ENCODE measurements at regions not wholly inside any gene's neighbourhood (a gene's known extent, or its start where the extent isn't known, plus 50 kb on each side); places are given as distances from the start of the nearest gene placed in this dataset.

GRCh38 chr1:208597571-208597970 is 353.4 kb upstream of the PLXNA2 start:
- Histone ChIP-seq H3K4me2 (ENCODE audit: low read depth, low read length) (no peak overlapping the region), H3K27ac (ENCODE audit: low read length) (no peak overlapping the region), H3K9me2 (replicated peaks; ENCODE audit: insufficient read depth, low read length) (no peaks in the 10 kb centered on the region), H3K4me1 (ENCODE audit: low read length) (no peaks in the 10 kb centered on the region), H3K79me2 (ENCODE audit: low read length) (no peaks in the 10 kb centered on the region), H3K9me3 (replicated peaks; ENCODE audit: insufficient read depth, low read length) (no peaks in the 10 kb centered on the region), H3F3A (ENCODE audit: insufficient read depth, low read length) (no peaks in the 10 kb centered on the region), H3K27me3 (replicated peaks; ENCODE audit: insufficient read depth, low read length) (no peaks in the 10 kb centered on the region), H3K4me3 (ENCODE audit: low read length) (no peak overlapping the region), H4K20me1 (ENCODE audit: insufficient read depth, low read length) (no peaks in the 10 kb centered on the region), H2AFZ (ENCODE audit: low read length) (no peak overlapping the region), H3K36me3 (replicated peaks; ENCODE audit: insufficient read depth, low read length) (no peaks in the 10 kb centered on the region), H3K9ac (ENCODE audit: low read length) (no peak overlapping the region)
- no peak for DNase-seq
- TF ChIP-seq CTCF (IDR thresholded peaks at IDR 0.05; ENCODE audit: low read length) (no peak), EZH2 (optimal IDR thresholded peaks at IDR 0.05; ENCODE audit: low read depth, low read length) (no peak), EZH2phosphoT487 (IDR thresholded peaks at IDR 0.05; ENCODE audit: low read length) (no peak)

- Histone ChIP-seq H4K20me1 (ENCODE audit: insufficient read depth, low read length) (no peaks in the 10 kb centered on the region), H2AFZ (ENCODE audit: low read length) (no peak overlapping the region), H3K4me1 (ENCODE audit: low read length) (no peaks in the 10 kb centered on the region), H3F3A (ENCODE audit: insufficient read depth, low read length) (no peaks in the 10 kb centered on the region), H3K9me3 (replicated peaks; ENCODE audit: insufficient read depth, low read length) (no peaks in the 10 kb centered on the region), H3K27ac (ENCODE audit: low read length) (no peak overlapping the region), H3K4me2 (ENCODE audit: low read depth, low read length) (no peak overlapping the region), H3K4me3 (ENCODE audit: low read length) (no peak overlapping the region), H3K79me2 (ENCODE audit: low read length) (no peaks in the 10 kb centered on the region), H3K27me3 (replicated peaks; ENCODE audit: insufficient read depth, low read length) (no peaks in the 10 kb centered on the region), H3K9me2 (replicated peaks; ENCODE audit: insufficient read depth, low read length) (no peaks in the 10 kb centered on the region), H3K9ac (ENCODE audit: low read length) (no peak overlapping the region), H3K36me3 (replicated peaks; ENCODE audit: insufficient read depth, low read length) (no peaks in the 10 kb centered on the region)
- TF ChIP-seq EZH2phosphoT487 (IDR thresholded peaks at IDR 0.05; ENCODE audit: low read length) = no peak
- no peak for DNase-seq
These were observed 353.8 kb upstream of the PLXNA2 start for GRCh38 chr1:208598021-208598420.

- no peak for TF ChIP-seq EZH2 (optimal IDR thresholded peaks at IDR 0.05; ENCODE audit: low read depth, low read length)
- TF ChIP-seq CTCF (IDR thresholded peaks at IDR 0.05; ENCODE audit: low read length) = no peak
- no peak for TF ChIP-seq EZH2phosphoT487 (IDR thresholded peaks at IDR 0.05; ENCODE audit: low read length)
- Histone ChIP-seq H3K4me2 (ENCODE audit: low read depth, low read length) (no peak overlapping the region), H3K4me3 (ENCODE audit: low read length) (no peak overlapping the region), H2AFZ (ENCODE audit: low read length) (no peak overlapping the region), H3K36me3 (replicated peaks; ENCODE audit: insufficient read depth, low read length) (no peaks in the 10 kb centered on the region), H4K20me1 (ENCODE audit: insufficient read depth, low read length) (no peaks in the 10 kb centered on the region), H3K4me1 (ENCODE audit: low read length) (no peaks in the 10 kb centered on the region), H3K9ac (ENCODE audit: low read length) (no peak overlapping the region), H3K79me2 (ENCODE audit: low read length) (no peaks in the 10 kb centered on the region), H3F3A (ENCODE audit: insufficient read depth, low read length) (no peaks in the 10 kb centered on the region), H3K27me3 (replicated peaks; ENCODE audit: insufficient read depth, low read length) (no peaks in the 10 kb centered on the region), H3K27ac (ENCODE audit: low read length) (no peak overlapping the region), H3K9me2 (replicated peaks; ENCODE audit: insufficient read depth, low read length) (no peaks in the 10 kb centered on the region), H3K9me3 (replicated peaks; ENCODE audit: insufficient read depth, low read length) (no peaks in the 10 kb centered on the region)
- no peak for DNase-seq
These were observed 354.9 kb upstream of the PLXNA2 start for GRCh38 chr1:208599063-208599462.

- no peaks in the 10 kb centered on the region for H3K4me1 ChIP-seq (ENCODE audit: low read length)
- H3K4me3 ChIP-seq (ENCODE audit: low read length) = no peak overlapping the region
- no peaks in the 10 kb centered on the region for H3K36me3 ChIP-seq (replicated peaks; ENCODE audit: insufficient read depth, low read length)
- no peak overlapping the region for H3K9ac ChIP-seq (ENCODE audit: low read length)
- H3K9me3 ChIP-seq (replicated peaks; ENCODE audit: insufficient read depth, low read length) = no peaks in the 10 kb centered on the region
- H3K79me2 ChIP-seq (ENCODE audit: low read length) = no peaks in the 10 kb centered on the region
- no peak for DNase-seq
- H4K20me1 ChIP-seq (ENCODE audit: insufficient read depth, low read length) = no peaks in the 10 kb centered on the region
- no peak overlapping the region for H3K4me2 ChIP-seq (ENCODE audit: low read depth, low read length)
- TF ChIP-seq EZH2 (optimal IDR thresholded peaks at IDR 0.05; ENCODE audit: low read depth, low read length) = no peak
- TF ChIP-seq CTCF (IDR thresholded peaks at IDR 0.05; ENCODE audit: low read length) = no peak
- TF ChIP-seq EZH2phosphoT487 (IDR thresholded peaks at IDR 0.05; ENCODE audit: low read length) = no peak
- no peak overlapping the region for H2AFZ ChIP-seq (ENCODE audit: low read length)
- H3F3A ChIP-seq (ENCODE audit: insufficient read depth, low read length) = no peaks in the 10 kb centered on the region
- H3K27ac ChIP-seq (ENCODE audit: low read length) = no peak overlapping the region
- no peaks in the 10 kb centered on the region for H3K27me3 ChIP-seq (replicated peaks; ENCODE audit: insufficient read depth, low read length)
- H3K9me2 ChIP-seq (replicated peaks; ENCODE audit: insufficient read depth, low read length) = no peaks in the 10 kb centered on the region
These were observed 356.4 kb upstream of the PLXNA2 start for GRCh38 chr1:208600456-208601190.

All from MM.1S (cell line).